ENCODE measurements at regions not wholly inside any gene's neighbourhood (a gene's known extent, or its start where the extent isn't known, plus 50 kb on each side); places are given as distances from the start of the nearest gene placed in this dataset.

DNA sequence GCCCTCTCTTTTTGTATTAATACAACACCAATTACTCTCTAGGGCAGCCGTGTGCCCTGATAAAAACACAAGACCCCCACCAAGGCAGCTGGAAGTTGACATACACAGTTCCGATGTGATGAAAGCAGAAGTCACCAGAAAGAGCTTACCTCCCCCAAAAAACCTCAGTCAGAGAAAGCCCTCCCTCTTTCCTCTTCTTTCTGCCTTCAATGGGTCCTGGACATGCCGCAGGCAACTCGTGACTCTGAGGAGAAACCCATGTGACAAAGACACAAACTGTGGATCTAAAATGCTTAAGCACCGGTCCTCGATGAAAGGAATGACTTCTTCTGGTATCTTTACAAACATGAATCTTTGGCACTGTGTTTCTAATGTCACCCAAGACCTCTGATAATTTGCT lies 117.7 kb upstream of the CCDC28A start:
- TF ChIP-seq, protein P1, sequence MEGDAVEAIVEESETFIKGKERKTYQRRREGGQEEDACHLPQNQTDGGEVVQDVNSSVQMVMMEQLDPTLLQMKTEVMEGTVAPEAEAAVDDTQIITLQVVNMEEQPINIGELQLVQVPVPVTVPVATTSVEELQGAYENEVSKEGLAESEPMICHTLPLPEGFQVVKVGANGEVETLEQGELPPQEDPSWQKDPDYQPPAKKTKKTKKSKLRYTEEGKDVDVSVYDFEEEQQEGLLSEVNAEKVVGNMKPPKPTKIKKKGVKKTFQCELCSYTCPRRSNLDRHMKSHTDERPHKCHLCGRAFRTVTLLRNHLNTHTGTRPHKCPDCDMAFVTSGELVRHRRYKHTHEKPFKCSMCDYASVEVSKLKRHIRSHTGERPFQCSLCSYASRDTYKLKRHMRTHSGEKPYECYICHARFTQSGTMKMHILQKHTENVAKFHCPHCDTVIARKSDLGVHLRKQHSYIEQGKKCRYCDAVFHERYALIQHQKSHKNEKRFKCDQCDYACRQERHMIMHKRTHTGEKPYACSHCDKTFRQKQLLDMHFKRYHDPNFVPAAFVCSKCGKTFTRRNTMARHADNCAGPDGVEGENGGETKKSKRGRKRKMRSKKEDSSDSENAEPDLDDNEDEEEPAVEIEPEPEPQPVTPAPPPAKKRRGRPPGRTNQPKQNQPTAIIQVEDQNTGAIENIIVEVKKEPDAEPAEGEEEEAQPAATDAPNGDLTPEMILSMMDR (conservative IDR thresholded peaks at IDR 0.05; ENCODE audit: low read depth, low read length): no peak
- no peak for TF ChIP-seq EZH2 (IDR thresholded peaks at IDR 0.05; ENCODE audit: borderline replicate concordance, low read depth, low read length, poor library complexity, severe bottlenecking)

Measured in A673 (cell line).